H1 (cell line): ENCODE measurements at regions not wholly inside any gene's neighbourhood (a gene's known extent, or its start where the extent isn't known, plus 50 kb on each side); places are given as distances from the start of the nearest gene placed in this dataset.

Experiments used
- BACH1 ChIP-seq: IDR thresholded peaks from 2 replicates; pipeline ENCODE4 v1.6.1; 2012; ENCODE audit warnings: low read length, improper control_type of control experiment
- EZH2 ChIP-seq: fragments of 200-600 bp; sonication (generic); IDR thresholded peaks from 2 replicates; pipeline ENCODE4 v1.7.1; 2012; ENCODE audit warnings: low read depth, mild to moderate bottlenecking, moderate library complexity, low read length, inconsistent platforms; ENCODE audit not compliant: severe bottlenecking
- RAD21 ChIP-seq, 2 experiments: IDR thresholded peaks in 1 of 2; conservative IDR thresholded peaks in 1 of 2; 2 replicates each; pipeline ENCODE4 v1.6.1; 2011; ENCODE audit warnings: low read depth in 2 of 2, low read length in 2 of 2, improper control_type of control experiment in 1 of 2, inconsistent platforms in 1 of 2, mild to moderate bottlenecking in 1 of 2, moderate library complexity in 1 of 2
- SRF ChIP-seq: IDR thresholded peaks from 2 replicates; pipeline ENCODE4 v1.6.1; 2011; ENCODE audit warnings: mild to moderate bottlenecking, low read depth, low read length, moderate library complexity
- YY1 ChIP-seq: IDR thresholded peaks from 2 replicates; pipeline ENCODE4 v1.6.1; 2011; ENCODE audit warnings: low read depth, mild to moderate bottlenecking, low read length
- TF ChIP-seq, protein P1 (sequence below): IDR thresholded peaks from 2 replicates; pipeline ENCODE4 v1.6.1; 2012; ENCODE audit warnings: low read length, inconsistent platforms
- TF ChIP-seq, protein P2 (sequence below), 3 experiments: IDR thresholded peaks; 1 replicate in 2 of 3; 2 replicates in 1 of 3; pipeline versions ENCODE4 v1.5.1 to v1.6.1; 2011; ENCODE audit warnings: low read length in 3 of 3, mild to moderate bottlenecking in 3 of 3, inconsistent platforms in 2 of 3, low read depth in 1 of 3, moderate library complexity in 1 of 3; ENCODE audit not compliant: insufficient read depth in 1 of 3; ENCODE audit errors: control extremely low read depth in 1 of 3

DNA sequence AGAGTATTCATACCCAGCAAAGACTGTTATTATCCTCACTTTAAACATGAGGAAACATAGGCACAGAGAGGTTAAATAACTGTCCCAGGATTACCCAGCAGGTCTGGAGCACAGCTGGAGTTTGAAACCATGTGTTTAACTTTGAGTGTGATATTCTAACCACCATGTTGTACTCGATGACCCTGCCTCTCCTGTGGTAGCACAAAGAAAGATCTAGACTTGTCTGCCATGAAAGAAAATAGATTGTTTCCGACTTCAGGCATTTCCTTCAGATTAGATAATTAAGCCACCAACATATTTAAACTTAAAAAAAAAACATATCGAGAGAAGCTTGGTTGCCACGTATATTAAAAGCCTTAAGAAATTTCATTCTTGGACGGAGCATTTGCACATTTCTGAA lies 104.6 kb upstream of the RUNX1 start:
- TF ChIP-seq, protein P1, sequence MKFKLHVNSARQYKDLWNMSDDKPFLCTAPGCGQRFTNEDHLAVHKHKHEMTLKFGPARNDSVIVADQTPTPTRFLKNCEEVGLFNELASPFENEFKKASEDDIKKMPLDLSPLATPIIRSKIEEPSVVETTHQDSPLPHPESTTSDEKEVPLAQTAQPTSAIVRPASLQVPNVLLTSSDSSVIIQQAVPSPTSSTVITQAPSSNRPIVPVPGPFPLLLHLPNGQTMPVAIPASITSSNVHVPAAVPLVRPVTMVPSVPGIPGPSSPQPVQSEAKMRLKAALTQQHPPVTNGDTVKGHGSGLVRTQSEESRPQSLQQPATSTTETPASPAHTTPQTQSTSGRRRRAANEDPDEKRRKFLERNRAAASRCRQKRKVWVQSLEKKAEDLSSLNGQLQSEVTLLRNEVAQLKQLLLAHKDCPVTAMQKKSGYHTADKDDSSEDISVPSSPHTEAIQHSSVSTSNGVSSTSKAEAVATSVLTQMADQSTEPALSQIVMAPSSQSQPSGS, result no peak
- TF ChIP-seq BACH1, result no peak
- TF ChIP-seq, protein P2, sequence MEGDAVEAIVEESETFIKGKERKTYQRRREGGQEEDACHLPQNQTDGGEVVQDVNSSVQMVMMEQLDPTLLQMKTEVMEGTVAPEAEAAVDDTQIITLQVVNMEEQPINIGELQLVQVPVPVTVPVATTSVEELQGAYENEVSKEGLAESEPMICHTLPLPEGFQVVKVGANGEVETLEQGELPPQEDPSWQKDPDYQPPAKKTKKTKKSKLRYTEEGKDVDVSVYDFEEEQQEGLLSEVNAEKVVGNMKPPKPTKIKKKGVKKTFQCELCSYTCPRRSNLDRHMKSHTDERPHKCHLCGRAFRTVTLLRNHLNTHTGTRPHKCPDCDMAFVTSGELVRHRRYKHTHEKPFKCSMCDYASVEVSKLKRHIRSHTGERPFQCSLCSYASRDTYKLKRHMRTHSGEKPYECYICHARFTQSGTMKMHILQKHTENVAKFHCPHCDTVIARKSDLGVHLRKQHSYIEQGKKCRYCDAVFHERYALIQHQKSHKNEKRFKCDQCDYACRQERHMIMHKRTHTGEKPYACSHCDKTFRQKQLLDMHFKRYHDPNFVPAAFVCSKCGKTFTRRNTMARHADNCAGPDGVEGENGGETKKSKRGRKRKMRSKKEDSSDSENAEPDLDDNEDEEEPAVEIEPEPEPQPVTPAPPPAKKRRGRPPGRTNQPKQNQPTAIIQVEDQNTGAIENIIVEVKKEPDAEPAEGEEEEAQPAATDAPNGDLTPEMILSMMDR (IDR thresholded peaks at IDR 0.05; ENCODE audit: control extremely low read depth in 1 of 3, insufficient read depth in 1 of 3, low read depth in 1 of 3, low read length in 3 of 3), result no peak
- no peak for TF ChIP-seq YY1
- no peak for TF ChIP-seq SRF
- no peak for TF ChIP-seq RAD21 (IDR thresholded peaks at IDR 0.05 in 1 of 2, conservative IDR thresholded peaks at IDR 0.05 in 1 of 2; ENCODE audit: low read depth in 2 of 2, low read length in 2 of 2)
- TF ChIP-seq EZH2, result no peak
